GM12892 (cell line): ENCODE measurements at regions not wholly inside any gene's neighbourhood (a gene's known extent, or its start where the extent isn't known, plus 50 kb on each side); places are given as distances from the start of the nearest gene placed in this dataset.

ENCODE experiments used
- POLR2A ChIP-seq: IDR thresholded peaks from 2 replicates; pipeline ENCODE4 v1.6.1; 2011; ENCODE audit warnings: low read depth, low read length, control low read depth
- POLR2AphosphoS5 ChIP-seq: IDR thresholded peaks from 2 replicates; pipeline ENCODE4 v1.6.1; 2011; ENCODE audit warnings: low read depth, low read length, control low read depth

GRCh38 chr10:101295261-101295660 is 58.7 kb upstream of the BTRC start:
- TF ChIP-seq POLR2A (no peak), POLR2AphosphoS5 (no peak)
